NCI-H510A (cell line): ENCODE measurements at regions not wholly inside any gene's neighbourhood (a gene's known extent, or its start where the extent isn't known, plus 50 kb on each side); places are given as distances from the start of the nearest gene placed in this dataset.
"Not testable (repeated sequence)": the region's sequence is repeated elsewhere in the genome, so short reads cannot be mapped to it uniquely, and the experiment has no call there.

Source experiments
- DNase-seq: peaks from one replicate; lab custom pipeline; 2025; lab: John Stamatoyannopoulos, UW

- no peak for DNase-seq
Observed at GRCh38 chr9:80831751-80832150, 857.6 kb downstream of the TLE1 start.

- no peak for DNase-seq
Observed at GRCh38 chr9:80811656-80812055, 877.7 kb downstream of the TLE1 start.

GRCh38 chr9:80811003-80811402, 878.3 kb downstream of the TLE1 start:
- no peak for DNase-seq

GRCh38 chr9:80806671-80807070, 882.7 kb downstream of the TLE1 start:
- DNase-seq, result no peak

- DNase-seq, result no peak
Observed at GRCh38 chr9:80804873-80805272, 884.5 kb downstream of the TLE1 start.

- DNase-seq, result no peak
Observed at GRCh38 chr9:80797831-80798688, 891.3 kb downstream of the TLE1 start.

GRCh38 chr9:80797101-80797829, 892.1 kb downstream of the TLE1 start:
- no peak for DNase-seq

GRCh38 chr9:80796632-80797031, 892.7 kb downstream of the TLE1 start:
- no peak for DNase-seq

GRCh38 chr9:80794197-80794596, 895.1 kb downstream of the TLE1 start:
- no peak for DNase-seq

- no peak for DNase-seq
Observed at GRCh38 chr9:80793706-80794105, 895.6 kb downstream of the TLE1 start.

- no peak for DNase-seq
Observed at GRCh38 chr9:80792726-80793125, 896.6 kb downstream of the TLE1 start.

- no peak for DNase-seq
Observed at GRCh38 chr9:80791836-80792235, 897.5 kb downstream of the TLE1 start.

GRCh38 chr9:80790764-80791163, 898.6 kb downstream of the TLE1 start:
- no peak for DNase-seq

- DNase-seq, result no peak
Observed at GRCh38 chr9:80789831-80790230, 899.5 kb downstream of the TLE1 start.

GRCh38 chr9:80787636-80788035, 901.7 kb downstream of the TLE1 start:
- peak; percentile 50 for DNase-seq

GRCh38 chr9:80784647-80785046, 904.7 kb downstream of the TLE1 start:
- no peak for DNase-seq

GRCh38 chr9:80775971-80776370, 913.4 kb downstream of the TLE1 start:
- no peak for DNase-seq

GRCh38 chr9:80775530-80775929, 913.8 kb downstream of the TLE1 start:
- no peak for DNase-seq

- DNase-seq, result no peak
Observed at GRCh38 chr9:80771555-80772347, 917.6 kb downstream of the TLE1 start.

- no peak for DNase-seq
Observed at GRCh38 chr9:80763536-80763935, 925.8 kb downstream of the TLE1 start.

GRCh38 chr9:80755586-80755985, 933.8 kb downstream of the TLE1 start:
- no peak for DNase-seq

- DNase-seq, result not testable (repeated sequence)
Observed at GRCh38 chr9:80747056-80747455, 942.3 kb downstream of the TLE1 start.

- DNase-seq, result no peak
Observed at GRCh38 chr9:80732506-80732905, 956.8 kb downstream of the TLE1 start.
